Adrenal gland (tissue), 9 donors: ENCODE measurements at regions not wholly inside any gene's neighbourhood (a gene's known extent, or its start where the extent isn't known, plus 50 kb on each side); places are given as distances from the start of the nearest gene placed in this dataset.
A peak's percentile ranks its signal among the peaks of the same experiment; 100 is the strongest.

Source experiments
- DNase-seq, 7 donors: peaks; one replicate each; pipeline ENCODE4 v3.0.0-alpha.2; 2019 to 2020
- H3K27ac ChIP-seq, 5 donors: fragments of 200-600 bp; sonication (generic) in 4 of 5; 1 replicate in 3 of 5; 2 replicates in 2 of 5; pipeline versions ENCODE4 v1.5.1 to v1.8.0; 2016 to 2020; ENCODE audit warnings: mild to moderate bottlenecking in 1 of 5
- H3K27me3 ChIP-seq: fragments of 200-600 bp; 2 replicates; pipeline ENCODE4 v1.8.0; 2021
- H3K36me3 ChIP-seq, 2 donors: fragments of 200-600 bp; replicated peaks in 1 of 2; 1 replicate in 1 of 2; 2 replicates in 1 of 2; pipeline versions ENCODE4 v1.5.1 to v1.8.0; 2018 to 2022
- H3K4me1 ChIP-seq, 2 donors: fragments of 200-600 bp; replicated peaks in 1 of 2; 1 replicate in 1 of 2; 2 replicates in 1 of 2; pipeline versions ENCODE4 v1.5.1 to v1.8.0; 2018 to 2021
- H3K4me3 ChIP-seq, 4 donors: fragments of 200-600 bp; sonication (generic) in 3 of 4; one replicate each; pipeline ENCODE4 v1.5.1; 2016 to 2018
- H3K9me3 ChIP-seq, 3 donors: fragments of 200-600 bp; sonication (generic) in 1 of 3; replicated peaks in 1 of 3; 1 replicate in 2 of 3; 2 replicates in 1 of 3; pipeline versions ENCODE4 v1.5.1 to v1.8.0; 2016 to 2021
- CTCF ChIP-seq, 6 experiments: fragments of 450-650 bp in 4 of 6; fragments of 200-600 bp in 2 of 6; sonication (generic) in 1 of 6; IDR thresholded peaks; 1 replicate in 5 of 6; 2 replicates in 1 of 6; pipeline versions ENCODE4 v1.5.1 to v1.8.0; 2016 to 2021; ENCODE audit warnings: antibody characterized with exemption in 6 of 6, mild to moderate bottlenecking in 2 of 6, moderate library complexity in 1 of 6
- POLR2A ChIP-seq, 2 donors: fragments of 450-650 bp; IDR thresholded peaks; one replicate each; pipeline ENCODE4 v1.6.1; 2017; ENCODE audit warnings: antibody characterized with exemption in 2 of 2, mild to moderate bottlenecking in 2 of 2, moderate library complexity in 1 of 2
- WGBS, 4 donors: extraction: QIAGEN DNeasy Blood & Tissue Kit in 2 of 4; methylation state at CpG; one replicate each; pipeline versions ENCODE4 v1.1.5 to v1.1.7; 2013 to 2017; 5-methylcytosine and 5-hydroxymethylcytosine counted together
- intact Hi-C, 2 donors: fragments of 100-400 bp; cut with DNase I; formaldehyde crosslinking; loops; one replicate each; pipeline versions ENCODE4 v1.14.1 to v1.15.0; 2022 to 2023
- donor health status: healthy with polysubstance abuse.
- donor health status: Bipolar disorder and iron deficiency.
- donor health status: DM: yes; HTN: yes; CAD: no.
- donor health status: DM: no; HTN: no; CAD: no.
- donor health status: DM: no; HTN: no; CAD: no.

GRCh38 chr12:29961231-29961630 lies 177.5 kb upstream of the TMTC1 start:
- no peak overlapping the region for H3K4me3 ChIP-seq
- no peak for DNase-seq
- no peaks in the 10 kb centered on the region for H3K36me3 ChIP-seq
- TF ChIP-seq CTCF (IDR thresholded peaks at IDR 0.05) (no peak), POLR2A (IDR thresholded peaks at IDR 0.05) (no peak)
- no peak overlapping the region for H3K27ac ChIP-seq
- H3K4me1 ChIP-seq, result no peaks in the 10 kb centered on the region
- intact Hi-C loops, result no loop called here
- 58 to 87% (median 86%) methylated on average over 4 of the region's 4 CpGs for WGBS, 4 donors
- no peaks in the 10 kb centered on the region for H3K9me3 ChIP-seq
- H3K27me3 ChIP-seq, result peaks cover 4% of the 10 kb centered on the region

- DNase-seq, result peak in 1 of 7 donors; percentile 15
- WGBS, 4 donors, result 31 to 40% (median 34%) methylated on average over 2 of the region's 2 CpGs
- H3K4me1 ChIP-seq, result no peaks in the 10 kb centered on the region
- H3K9me3 ChIP-seq, result no peaks in the 10 kb centered on the region
- H3K36me3 ChIP-seq, result no peaks in the 10 kb centered on the region
- intact Hi-C loops, result no loop called here
- no peak overlapping the region for H3K27ac ChIP-seq
- H3K4me3 ChIP-seq, result no peak overlapping the region
- no peak for TF ChIP-seq CTCF (IDR thresholded peaks at IDR 0.05)
- TF ChIP-seq POLR2A (IDR thresholded peaks at IDR 0.05), result no peak
- peaks cover 4% of the 10 kb centered on the region for H3K27me3 ChIP-seq
Measured at GRCh38 chr12:29960122-29960521, 176.4 kb upstream of the TMTC1 start.

- Histone ChIP-seq H3K9me3 (no peaks in the 10 kb centered on the region), H3K4me3 (no peak overlapping the region), H3K4me1 (no peaks in the 10 kb centered on the region), H3K36me3 (no peaks in the 10 kb centered on the region), H3K27me3 (peaks cover 4% of the 10 kb centered on the region), H3K27ac (no peak overlapping the region)
- no peak for DNase-seq
- intact Hi-C loops, result no loop called here
- 76 to 83% (median 81%) methylated on average over 2 of the region's 2 CpGs for WGBS, 4 donors
- no peak for TF ChIP-seq POLR2A (IDR thresholded peaks at IDR 0.05)
- no peak for TF ChIP-seq CTCF (IDR thresholded peaks at IDR 0.05)
Measured at GRCh38 chr12:29957835-29958234, 174.1 kb upstream of the TMTC1 start.

GRCh38 chr12:29945904-29946303 lies 162.2 kb upstream of the TMTC1 start:
- WGBS, 4 donors, result 63 to 72% (median 71%) methylated on average over 5 of the region's 5 CpGs
- Histone ChIP-seq H3K4me3 (no peak overlapping the region), H3K9me3 (no peaks in the 10 kb centered on the region), H3K27me3 (no peaks in the 10 kb centered on the region), H3K4me1 (no peaks in the 10 kb centered on the region), H3K36me3 (no peaks in the 10 kb centered on the region), H3K27ac (no peak overlapping the region)
- no peak for DNase-seq
- intact Hi-C loops, result no loop called here
- TF ChIP-seq CTCF (IDR thresholded peaks at IDR 0.05) (no peak), POLR2A (IDR thresholded peaks at IDR 0.05) (no peak)
